Mononuclear cell (primary cell): ENCODE measurements at regions not wholly inside any gene's neighbourhood (a gene's known extent, or its start where the extent isn't known, plus 50 kb on each side); places are given as distances from the start of the nearest gene placed in this dataset.

Source experiments
- H3K27me3 ChIP-seq: 2 replicates; pipeline ENCODE4 v1.6.0; 2011; ENCODE audit warnings: low read length, control low read depth; ENCODE audit not compliant: insufficient read depth
- H3K4me1 ChIP-seq: 2 replicates; pipeline ENCODE4 v1.5.1; 2011; ENCODE audit warnings: mild to moderate bottlenecking, low read length, control low read depth; ENCODE audit not compliant: insufficient read depth
- H3K4me3 ChIP-seq: 2 replicates; pipeline ENCODE4 v1.5.1; 2011; ENCODE audit warnings: mild to moderate bottlenecking, low read length, moderate library complexity
- H3K9me3 ChIP-seq: 2 replicates; pipeline ENCODE4 v1.5.1; 2011; ENCODE audit warnings: low read depth, mild to moderate bottlenecking, control low read depth, low read length

DNA sequence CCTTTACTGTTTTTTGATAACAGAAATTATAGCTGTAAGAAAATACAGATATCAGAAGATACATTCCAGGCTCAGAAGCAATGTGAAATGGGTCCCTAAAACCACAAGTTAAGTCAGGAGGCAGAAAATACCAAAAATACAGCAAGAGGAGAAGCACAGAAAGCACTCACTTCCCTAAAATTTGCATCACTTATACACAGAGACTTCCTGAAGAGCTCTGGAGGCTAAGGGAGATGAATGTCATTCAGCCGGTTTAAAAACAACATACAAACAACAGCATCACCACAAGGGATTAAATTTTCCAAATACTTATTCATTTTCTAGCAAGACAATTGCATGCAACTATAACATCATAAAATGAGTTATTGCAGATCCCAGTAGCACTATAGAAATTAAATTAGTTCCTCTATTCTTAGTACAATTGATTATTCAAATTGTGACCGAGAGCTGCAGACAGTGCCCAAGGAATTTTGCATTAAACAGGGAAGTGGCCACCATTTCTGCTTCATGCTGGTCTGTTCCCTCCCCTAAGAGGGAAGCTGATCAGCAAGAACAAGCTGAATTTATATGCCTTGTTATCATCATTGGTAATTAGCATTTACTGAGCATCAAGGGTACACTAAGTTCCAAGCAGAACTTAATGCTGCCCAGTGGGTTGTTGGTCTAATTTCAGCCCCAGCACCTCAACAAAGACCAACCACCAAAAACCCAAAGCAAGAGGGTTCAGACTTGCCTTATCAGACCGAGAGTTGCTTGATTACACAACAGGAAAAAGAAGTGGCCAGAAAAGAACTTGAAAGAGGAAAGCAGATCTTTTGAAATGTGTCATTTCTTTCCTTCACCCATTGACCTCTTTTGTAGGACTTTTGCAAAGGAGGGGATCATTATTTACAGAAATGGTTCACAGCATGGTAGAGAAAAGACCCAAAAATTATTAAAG is 140.7 kb downstream of the KCTD12 start:
- no peak overlapping the region for H3K4me3 ChIP-seq
- no peaks in the 10 kb centered on the region for H3K9me3 ChIP-seq
- H3K27me3 ChIP-seq = no peaks in the 10 kb centered on the region
- H3K4me1 ChIP-seq = peaks cover 61% of the 10 kb centered on the region

DNA sequence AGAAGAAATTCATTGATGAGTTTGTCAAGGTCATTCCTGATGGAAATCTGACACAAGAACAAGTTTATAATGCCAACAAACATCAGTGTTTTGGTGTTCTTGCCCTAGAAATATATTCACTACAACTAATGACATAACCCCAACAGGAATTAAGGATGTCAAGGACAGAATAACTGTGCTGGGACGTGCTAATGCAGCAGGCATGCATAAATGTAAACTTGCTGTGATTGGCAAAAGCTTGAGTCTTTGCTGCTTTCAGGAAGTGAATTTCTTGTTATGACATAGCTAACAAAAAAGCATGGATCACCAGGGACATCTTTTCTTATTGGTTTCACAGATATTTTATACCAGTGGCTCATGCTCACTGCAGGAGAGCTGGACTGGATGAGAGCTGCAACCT is 144.6 kb downstream of the KCTD12 start:
- H3K9me3 ChIP-seq = no peaks in the 10 kb centered on the region
- H3K27me3 ChIP-seq = no peaks in the 10 kb centered on the region
- no peak overlapping the region for H3K4me3 ChIP-seq
- peaks cover 31% of the 10 kb centered on the region for H3K4me1 ChIP-seq

DNA sequence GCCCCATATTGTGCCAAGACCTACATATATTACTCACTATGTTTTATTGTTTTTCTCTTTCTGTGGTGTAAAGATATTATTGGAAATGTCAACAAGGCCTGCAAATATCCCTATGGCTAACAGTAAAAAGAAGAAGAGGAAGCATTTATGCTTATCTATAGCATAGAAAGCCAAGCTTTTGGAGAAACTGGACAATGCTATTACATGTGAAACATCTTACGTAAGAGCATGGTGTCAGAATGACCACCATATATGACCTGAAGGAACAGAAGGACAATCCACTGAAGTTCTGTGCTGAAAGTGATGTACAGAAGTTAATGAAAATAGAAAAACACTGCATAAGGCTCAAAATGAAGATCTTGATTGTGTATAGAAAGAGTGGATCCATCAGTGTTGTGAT is 145.2 kb downstream of the KCTD12 start:
- H3K4me1 ChIP-seq = peaks cover 29% of the 10 kb centered on the region
- no peaks in the 10 kb centered on the region for H3K9me3 ChIP-seq
- no peak overlapping the region for H3K4me3 ChIP-seq
- no peaks in the 10 kb centered on the region for H3K27me3 ChIP-seq

DNA sequence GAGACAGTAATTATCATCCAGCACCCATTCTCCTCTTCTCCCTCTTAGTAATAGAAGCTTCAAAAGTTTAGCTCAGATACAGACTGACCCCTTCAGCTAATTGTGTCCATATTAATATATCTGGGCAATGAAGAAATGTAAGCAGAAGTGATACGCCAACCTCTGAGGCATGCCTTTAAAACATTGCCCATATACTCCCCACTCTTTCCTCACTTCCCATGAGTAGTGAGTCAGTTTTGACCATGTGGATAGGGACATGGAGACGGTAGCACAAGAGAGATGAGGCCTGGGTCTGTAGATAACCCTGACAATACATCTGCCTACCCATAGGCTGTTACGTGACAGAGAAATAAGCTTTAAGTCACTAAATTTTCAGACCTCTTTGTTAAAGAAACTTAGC is 147.6 kb downstream of the KCTD12 start:
- Histone ChIP-seq H3K4me1 (peaks cover 11% of the 10 kb centered on the region), H3K27me3 (no peaks in the 10 kb centered on the region), H3K4me3 (no peak overlapping the region), H3K9me3 (no peaks in the 10 kb centered on the region)

DNA sequence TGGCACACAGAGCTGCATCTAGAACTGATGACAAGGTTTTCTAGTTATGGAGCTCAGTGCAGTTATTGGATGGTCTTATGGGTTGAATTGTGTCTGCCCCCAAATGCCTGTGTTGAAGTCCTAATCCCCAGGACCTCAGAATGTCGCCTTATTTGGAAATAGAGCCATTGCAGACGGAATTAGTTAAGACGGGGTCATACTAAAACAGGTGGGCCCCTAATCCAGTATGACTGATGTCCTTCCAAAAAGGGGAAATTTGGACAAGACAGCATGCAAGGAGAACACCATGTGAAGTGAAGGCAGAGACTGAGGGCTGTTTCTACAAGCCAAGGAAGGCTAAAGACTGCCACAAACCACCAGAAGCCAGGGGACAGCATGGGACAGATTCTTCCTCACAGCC is 148.7 kb downstream of the KCTD12 start:
- H3K27me3 ChIP-seq = no peaks in the 10 kb centered on the region
- peaks cover 11% of the 10 kb centered on the region for H3K4me1 ChIP-seq
- H3K9me3 ChIP-seq = no peaks in the 10 kb centered on the region
- no peak overlapping the region for H3K4me3 ChIP-seq

DNA sequence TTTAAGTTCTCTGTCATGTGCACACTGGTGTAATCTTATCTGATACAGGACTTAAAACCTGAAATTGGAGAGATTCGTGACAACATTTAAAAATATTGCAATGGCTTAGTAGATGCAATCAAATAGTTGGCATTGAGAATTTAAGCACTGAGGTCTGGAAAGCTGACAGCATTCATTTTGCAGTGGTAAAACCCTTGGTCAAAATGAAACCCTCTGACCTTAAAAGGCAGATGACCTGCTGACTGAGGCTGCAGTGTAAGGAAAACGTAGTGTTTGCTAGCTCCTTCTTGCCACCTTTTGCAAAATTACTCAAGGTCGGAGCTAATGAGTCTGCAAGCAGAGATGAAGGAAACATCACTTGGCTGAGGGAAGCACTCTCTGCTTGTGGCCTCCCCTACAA is 150.6 kb downstream of the KCTD12 start:
- Histone ChIP-seq H3K4me1 (peaks cover 11% of the 10 kb centered on the region), H3K9me3 (no peaks in the 10 kb centered on the region), H3K27me3 (no peaks in the 10 kb centered on the region), H3K4me3 (no peak overlapping the region)

DNA sequence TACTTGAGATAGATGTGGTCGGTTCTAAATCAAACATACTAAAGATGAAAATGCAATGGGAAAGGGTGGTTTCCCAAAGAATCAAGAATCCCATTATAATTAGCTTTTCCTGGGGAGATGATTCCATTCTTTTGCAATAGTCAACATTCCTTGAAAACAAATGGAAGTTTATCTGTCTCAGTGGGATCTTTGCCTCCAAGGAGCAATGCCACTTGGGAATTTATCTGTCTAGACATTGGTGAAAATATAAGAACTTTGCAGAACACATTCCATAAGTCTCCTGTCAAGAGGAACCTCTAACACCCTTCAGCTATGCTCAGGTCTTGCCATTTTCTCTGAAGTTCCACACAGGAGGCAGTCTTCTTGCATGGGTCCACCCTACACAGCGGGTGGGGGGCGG is 152.5 kb downstream of the KCTD12 start:
- Histone ChIP-seq H3K9me3 (no peaks in the 10 kb centered on the region), H3K27me3 (no peaks in the 10 kb centered on the region), H3K4me3 (no peak overlapping the region), H3K4me1 (peaks cover 20% of the 10 kb centered on the region)

DNA sequence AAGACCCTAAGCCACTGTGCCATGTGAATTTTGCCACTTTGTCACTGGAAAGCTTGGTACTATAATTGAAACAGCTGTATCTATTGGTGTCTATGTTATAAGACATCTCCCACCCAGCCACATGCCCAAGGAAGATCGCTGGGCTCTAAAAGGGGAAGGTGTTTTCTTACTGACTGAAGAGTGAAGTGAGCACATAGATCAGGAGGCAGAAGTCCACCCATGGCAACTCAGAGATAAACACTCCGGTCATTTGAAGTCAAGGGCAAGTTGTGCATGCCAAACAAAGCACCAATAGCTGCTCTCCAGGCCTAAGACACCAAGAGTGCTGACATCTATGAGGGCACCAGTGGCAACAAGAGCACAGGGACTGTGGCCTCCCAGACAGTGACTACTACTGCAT is 153.8 kb downstream of the KCTD12 start:
- no peaks in the 10 kb centered on the region for H3K9me3 ChIP-seq
- H3K27me3 ChIP-seq = no peaks in the 10 kb centered on the region
- H3K4me1 ChIP-seq = peaks cover 15% of the 10 kb centered on the region
- H3K4me3 ChIP-seq = no peak overlapping the region

DNA sequence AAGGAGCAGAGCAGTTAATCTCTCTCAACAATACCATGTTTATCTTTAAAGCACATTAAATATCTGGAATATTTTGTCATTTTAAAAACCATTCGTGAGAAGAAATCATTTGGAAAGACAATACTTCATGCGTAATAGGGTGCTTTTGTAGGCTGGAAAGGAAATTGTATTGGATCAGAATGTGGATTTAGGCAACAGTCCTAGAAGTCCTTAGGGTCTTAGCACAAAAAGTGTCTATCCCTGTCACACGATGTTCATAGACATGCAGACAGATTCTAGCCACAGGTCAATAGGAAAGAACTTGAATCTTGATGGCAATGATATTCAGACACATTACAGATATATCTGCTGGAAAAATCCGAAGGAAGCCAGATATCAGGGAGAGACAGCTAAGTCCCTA is 156.0 kb downstream of the KCTD12 start:
- Histone ChIP-seq H3K4me3 (no peak overlapping the region), H3K27me3 (no peaks in the 10 kb centered on the region), H3K4me1 (peaks cover 9% of the 10 kb centered on the region), H3K9me3 (no peaks in the 10 kb centered on the region)

DNA sequence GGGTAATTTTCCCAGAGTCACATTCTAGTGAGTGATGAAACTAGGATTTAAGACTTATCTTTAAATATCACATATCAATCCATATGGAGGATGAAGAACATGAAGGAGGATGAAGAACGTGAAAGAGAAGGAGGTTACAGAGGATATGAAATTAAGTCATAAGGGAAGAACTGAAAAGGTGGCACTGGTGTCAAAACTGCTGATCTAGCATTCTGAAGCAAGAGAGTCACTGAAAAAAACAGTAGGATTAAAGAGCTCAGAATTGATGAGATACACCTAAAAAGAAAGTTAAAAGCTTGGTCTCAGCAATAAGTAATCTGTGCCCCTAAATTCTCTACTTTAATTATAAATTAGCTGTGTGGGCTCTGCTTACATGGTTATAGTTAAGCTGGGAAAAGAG is 156.5 kb downstream of the KCTD12 start:
- Histone ChIP-seq H3K4me3 (no peak overlapping the region), H3K27me3 (no peaks in the 10 kb centered on the region), H3K9me3 (no peaks in the 10 kb centered on the region), H3K4me1 (peaks cover 15% of the 10 kb centered on the region)

DNA sequence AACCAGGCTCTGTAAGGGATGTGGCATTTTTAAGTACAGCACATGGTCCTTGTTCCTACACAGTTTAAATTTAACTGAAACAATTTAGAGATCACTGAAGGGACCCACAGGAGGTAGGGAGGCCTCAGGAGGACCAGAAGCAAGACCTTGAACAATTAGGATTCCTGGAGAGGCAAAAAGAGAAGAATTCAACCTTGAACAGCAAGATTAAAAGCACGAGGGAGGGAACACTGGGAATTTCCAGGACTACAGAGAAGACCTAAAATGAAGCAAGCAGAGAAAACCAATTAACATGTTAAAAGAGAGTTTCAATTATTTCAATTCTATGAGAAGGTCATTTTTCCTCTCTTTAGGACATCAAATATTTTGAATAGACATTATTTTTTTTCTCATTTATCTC is 160.3 kb downstream of the KCTD12 start:
- Histone ChIP-seq H3K27me3 (no peaks in the 10 kb centered on the region), H3K9me3 (no peaks in the 10 kb centered on the region), H3K4me3 (no peak overlapping the region), H3K4me1 (peaks cover 42% of the 10 kb centered on the region)

DNA sequence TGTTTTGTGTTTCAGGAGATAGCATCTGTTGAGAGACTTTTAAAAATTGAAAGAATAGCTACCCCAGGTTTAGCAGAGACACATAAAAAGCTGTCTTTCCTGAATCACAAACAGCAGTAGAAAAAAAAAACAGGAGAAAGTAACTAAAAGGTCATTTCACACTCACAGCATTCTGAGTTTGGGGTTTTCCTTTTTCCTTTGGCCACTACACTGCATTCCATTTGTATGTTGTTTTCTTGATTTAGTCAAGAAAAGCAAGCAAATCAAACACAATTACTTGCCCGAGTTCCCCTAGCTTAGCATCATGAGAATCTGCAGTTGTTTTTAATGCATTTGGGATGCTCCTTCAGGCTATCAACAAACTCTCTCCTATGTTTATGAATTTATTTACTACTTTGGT is 161.0 kb downstream of the KCTD12 start:
- H3K27me3 ChIP-seq = no peaks in the 10 kb centered on the region
- H3K4me3 ChIP-seq = no peak overlapping the region
- peaks cover 48% of the 10 kb centered on the region for H3K4me1 ChIP-seq
- H3K9me3 ChIP-seq = no peaks in the 10 kb centered on the region

DNA sequence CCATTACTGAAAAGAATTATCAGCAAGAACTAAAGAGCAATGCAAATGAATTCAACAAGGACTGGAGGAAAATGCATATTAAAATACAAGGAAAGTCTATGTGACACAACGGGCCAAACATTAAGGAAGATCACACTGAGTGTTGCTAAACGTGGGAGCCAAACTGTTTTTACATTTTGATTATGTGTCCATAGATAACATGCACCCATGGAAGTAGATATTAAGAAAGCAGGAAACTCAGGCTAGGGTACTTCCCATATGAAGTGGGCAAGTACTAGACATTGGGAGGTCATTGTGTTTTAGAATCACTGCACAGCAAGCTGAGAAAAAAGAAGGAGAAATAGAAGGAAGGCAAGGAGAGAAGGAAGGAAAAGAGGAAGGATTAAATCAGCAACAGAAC is 161.8 kb downstream of the KCTD12 start:
- no peaks in the 10 kb centered on the region for H3K27me3 ChIP-seq
- H3K4me1 ChIP-seq = peaks cover 46% of the 10 kb centered on the region
- H3K9me3 ChIP-seq = no peaks in the 10 kb centered on the region
- H3K4me3 ChIP-seq = no peak overlapping the region

DNA sequence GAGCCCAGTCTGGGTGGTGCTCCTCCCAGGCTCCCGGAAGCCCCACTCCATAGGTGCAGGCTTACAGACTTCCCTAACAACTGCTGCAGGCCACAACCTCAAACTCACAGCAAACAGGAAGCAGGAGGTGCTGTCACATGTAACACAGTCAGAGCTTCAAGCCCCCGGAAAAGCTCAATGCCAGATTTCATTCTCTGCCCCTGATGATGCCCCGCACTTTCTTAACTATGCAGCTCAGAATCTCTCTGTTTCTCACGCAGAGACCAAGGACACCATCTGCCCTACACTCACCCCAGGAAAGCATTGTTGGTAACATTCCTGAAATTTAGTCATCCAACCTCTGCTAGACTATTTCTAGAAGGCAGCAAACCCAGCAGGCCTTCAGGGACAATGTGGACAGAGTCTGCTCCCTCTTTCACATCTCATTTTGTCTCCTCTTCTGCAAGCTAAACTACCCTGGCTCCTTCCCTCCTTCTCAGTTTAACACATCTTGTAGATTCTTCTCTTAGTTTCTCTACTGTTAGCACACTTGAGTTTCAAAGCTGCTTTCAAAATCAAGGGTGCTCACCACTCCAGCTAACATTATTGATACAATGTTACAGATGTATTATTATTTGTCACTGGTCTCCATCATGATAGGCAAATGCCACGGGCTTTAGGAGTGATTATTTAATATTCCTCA is 162.5 kb downstream of the KCTD12 start:
- no peak overlapping the region for H3K4me3 ChIP-seq
- H3K9me3 ChIP-seq = no peaks in the 10 kb centered on the region
- peaks cover 43% of the 10 kb centered on the region for H3K4me1 ChIP-seq
- H3K27me3 ChIP-seq = no peaks in the 10 kb centered on the region

DNA sequence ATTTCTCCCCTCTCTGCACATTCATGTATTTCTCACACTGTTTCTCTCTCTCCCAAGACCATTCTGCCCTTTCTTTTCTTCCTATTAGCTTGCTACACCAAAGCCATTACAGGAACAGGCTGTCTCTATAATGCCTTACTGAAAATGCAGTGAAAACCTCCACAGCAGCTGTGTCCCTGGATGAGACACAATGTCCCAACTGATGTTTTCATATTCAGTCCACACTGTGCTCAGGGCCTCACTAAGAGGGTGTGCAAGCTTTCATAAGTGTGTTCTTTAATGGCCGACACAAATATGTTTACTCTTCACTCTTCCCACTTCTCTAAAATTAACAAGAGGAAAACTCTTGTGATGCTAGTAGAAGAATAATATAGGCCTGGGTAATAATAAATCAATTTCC is 163.4 kb downstream of the KCTD12 start:
- Histone ChIP-seq H3K4me3 (no peak overlapping the region), H3K27me3 (no peaks in the 10 kb centered on the region), H3K4me1 (peaks cover 43% of the 10 kb centered on the region), H3K9me3 (no peaks in the 10 kb centered on the region)

DNA sequence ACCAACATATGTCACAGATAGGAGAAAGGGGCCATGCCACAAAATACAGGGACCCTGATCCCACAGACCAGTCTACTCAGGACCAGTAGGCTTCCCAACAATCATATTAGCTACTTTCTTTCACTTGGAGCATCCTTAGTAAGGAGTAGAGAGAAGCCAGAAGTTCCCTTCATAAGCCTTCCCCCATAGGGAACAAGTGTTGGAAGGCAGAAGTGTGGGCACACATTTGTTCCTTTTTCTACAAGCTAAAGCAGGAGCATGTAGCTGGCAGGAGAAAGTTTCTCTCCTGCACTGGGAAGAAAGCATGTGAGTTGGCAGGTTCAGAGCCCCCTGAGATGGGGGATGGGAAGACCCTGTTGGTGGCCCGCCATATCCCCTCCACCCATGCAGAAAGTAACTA is 165.4 kb downstream of the KCTD12 start:
- no peaks in the 10 kb centered on the region for H3K9me3 ChIP-seq
- no peak overlapping the region for H3K4me3 ChIP-seq
- H3K27me3 ChIP-seq = no peaks in the 10 kb centered on the region
- H3K4me1 ChIP-seq = peaks cover 43% of the 10 kb centered on the region
